Lung (tissue), 11 donors: ENCODE measurements at regions not wholly inside any gene's neighbourhood (a gene's known extent, or its start where the extent isn't known, plus 50 kb on each side); places are given as distances from the start of the nearest gene placed in this dataset.

Source experiments
- ATAC-seq: fragments of 200-7000 bp; cut with Tn5 transposase; one replicate; pipeline ENCODE4 v1.9.1; 2020; ENCODE audit warnings: moderate number of reproducible peaks; ENCODE audit not compliant: insufficient read depth, low FRiP score
- DNase-seq, 3 donors: peaks; one replicate each; pipeline ENCODE4 v3.0.0-alpha.2; 2013 to 2017
- H3K27ac ChIP-seq, 2 donors: one replicate each; pipeline ENCODE4 v1.5.1; 2013; ENCODE audit warnings: mild to moderate bottlenecking in 2 of 2, moderate library complexity in 2 of 2, control low read depth in 1 of 2, inconsistent platforms in 1 of 2, low read depth in 1 of 2, low read length in 1 of 2
- H3K27me3 ChIP-seq, 3 donors: one replicate each; pipeline ENCODE4 v1.5.1; 2013; ENCODE audit warnings: low read length in 2 of 3; ENCODE audit not compliant: control insufficient read depth in 3 of 3, insufficient read depth in 3 of 3
- H3K36me3 ChIP-seq, 4 donors: one replicate each; pipeline ENCODE4 v1.5.1; 2013; ENCODE audit warnings: low read length in 4 of 4, mild to moderate bottlenecking in 1 of 4, moderate library complexity in 1 of 4; ENCODE audit not compliant: control insufficient read depth in 4 of 4, insufficient read depth in 4 of 4
- H3K4me1 ChIP-seq, 5 donors: one replicate each; pipeline ENCODE4 v1.5.1; 2013; ENCODE audit warnings: low read length in 5 of 5, mild to moderate bottlenecking in 2 of 5, moderate library complexity in 1 of 5; ENCODE audit not compliant: control insufficient read depth in 5 of 5, insufficient read depth in 5 of 5
- H3K4me3 ChIP-seq: one replicate; pipeline ENCODE4 v1.5.1; 2013; ENCODE audit warnings: mild to moderate bottlenecking, control low read depth, moderate library complexity
- H3K9ac ChIP-seq, 2 donors: one replicate each; pipeline ENCODE4 v1.5.1; 2013; ENCODE audit warnings: low read length in 2 of 2, control low read depth in 1 of 2; ENCODE audit not compliant: insufficient read depth in 1 of 2
- H3K9me3 ChIP-seq, 4 donors: one replicate each; pipeline ENCODE4 v1.5.1; 2013; ENCODE audit warnings: low read length in 3 of 4, mild to moderate bottlenecking in 1 of 4, moderate library complexity in 1 of 4; ENCODE audit not compliant: control insufficient read depth in 4 of 4, insufficient read depth in 3 of 4
- WGBS, 2 donors: extraction: QIAGEN DNeasy Blood & Tissue Kit; methylation state at CpG; one replicate each; pipeline ENCODE4 v1.1.7; 2013; 5-methylcytosine and 5-hydroxymethylcytosine counted together
- TF ChIP-seq, protein P1 (sequence below): IDR thresholded peaks from 2 replicates; pipeline ENCODE4 v1.5.1; 2012; ENCODE audit warnings: mild to moderate bottlenecking; ENCODE audit errors: control extremely low read depth, extremely low read depth
- donor health status: control.
- donor health status: control.
- donor health status: Bipolar disorder and iron deficiency.
- donor health status: healthy.
- donor health status: DM: yes; HTN: yes; CAD: no.

- no peaks in the 10 kb centered on the region for H3K27me3 ChIP-seq
- H3K9me3 ChIP-seq = no peaks in the 10 kb centered on the region
- no peak overlapping the region for H3K9ac ChIP-seq
- TF ChIP-seq, protein P1, sequence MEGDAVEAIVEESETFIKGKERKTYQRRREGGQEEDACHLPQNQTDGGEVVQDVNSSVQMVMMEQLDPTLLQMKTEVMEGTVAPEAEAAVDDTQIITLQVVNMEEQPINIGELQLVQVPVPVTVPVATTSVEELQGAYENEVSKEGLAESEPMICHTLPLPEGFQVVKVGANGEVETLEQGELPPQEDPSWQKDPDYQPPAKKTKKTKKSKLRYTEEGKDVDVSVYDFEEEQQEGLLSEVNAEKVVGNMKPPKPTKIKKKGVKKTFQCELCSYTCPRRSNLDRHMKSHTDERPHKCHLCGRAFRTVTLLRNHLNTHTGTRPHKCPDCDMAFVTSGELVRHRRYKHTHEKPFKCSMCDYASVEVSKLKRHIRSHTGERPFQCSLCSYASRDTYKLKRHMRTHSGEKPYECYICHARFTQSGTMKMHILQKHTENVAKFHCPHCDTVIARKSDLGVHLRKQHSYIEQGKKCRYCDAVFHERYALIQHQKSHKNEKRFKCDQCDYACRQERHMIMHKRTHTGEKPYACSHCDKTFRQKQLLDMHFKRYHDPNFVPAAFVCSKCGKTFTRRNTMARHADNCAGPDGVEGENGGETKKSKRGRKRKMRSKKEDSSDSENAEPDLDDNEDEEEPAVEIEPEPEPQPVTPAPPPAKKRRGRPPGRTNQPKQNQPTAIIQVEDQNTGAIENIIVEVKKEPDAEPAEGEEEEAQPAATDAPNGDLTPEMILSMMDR = no peak
- H3K36me3 ChIP-seq = no peaks in the 10 kb centered on the region
- no peak overlapping the region for H3K27ac ChIP-seq
- no peak for ATAC-seq
- WGBS, 2 donors = 84 to 89% methylated on average over 19 of the region's 19 CpGs
- no peak overlapping the region for H3K4me3 ChIP-seq
- no peak for DNase-seq
- peaks cover 0 to 18% (median 6%) of the 10 kb centered on the region in 5 donors for H3K4me1 ChIP-seq
Observed at GRCh38 chr10:93248583-93249227, 175.0 kb downstream of the CYP26A1 start.

- no peak for ATAC-seq
- TF ChIP-seq, protein P1 = no peak
- WGBS, 2 donors = 91 to 94% methylated on average over 6 of the region's 6 CpGs
Observed at GRCh38 chr10:93250010-93250409, 176.3 kb downstream of the CYP26A1 start.

GRCh38 chr10:93254180-93254853, 180.6 kb downstream of the CYP26A1 start:
- H3K27ac ChIP-seq = no peak overlapping the region
- ATAC-seq (no peak), DNase-seq (no peak)
- no peaks in the 10 kb centered on the region for H3K36me3 ChIP-seq
- TF ChIP-seq, protein P1 = no peak
- H3K9ac ChIP-seq = no peak overlapping the region
- H3K27me3 ChIP-seq = no peaks in the 10 kb centered on the region
- WGBS, 2 donors = 85 to 92% methylated on average over 2 of the region's 2 CpGs
- H3K9me3 ChIP-seq = no peaks in the 10 kb centered on the region
- peaks cover 0 to 14% (median 0%) of the 10 kb centered on the region in 5 donors for H3K4me1 ChIP-seq
- no peak overlapping the region for H3K4me3 ChIP-seq

More at GRCh38 chr10:93250010-93250409, 176.3 kb downstream of the CYP26A1 start:
- H3K9ac ChIP-seq = no peak overlapping the region
- no peaks in the 10 kb centered on the region for H3K36me3 ChIP-seq
- no peak overlapping the region for H3K27ac ChIP-seq
- H3K4me1 ChIP-seq = peaks cover 0 to 27% (median 5%) of the 10 kb centered on the region in 5 donors
- H3K9me3 ChIP-seq = no peaks in the 10 kb centered on the region
- no peaks in the 10 kb centered on the region for H3K27me3 ChIP-seq
- no peak overlapping the region for H3K4me3 ChIP-seq
- no peak for DNase-seq
